Mucosa of gallbladder (tissue), 1 donor: ENCODE measurements at regions not wholly inside any gene's neighbourhood (a gene's known extent, or its start where the extent isn't known, plus 50 kb on each side); places are given as distances from the start of the nearest gene placed in this dataset.
A peak's percentile ranks its signal among the peaks of the same experiment; 100 is the strongest.
"Not testable (repeated sequence)": the region's sequence is repeated elsewhere in the genome, so short reads cannot be mapped to it uniquely, and the experiment has no call there.

ENCODE experiments used
- DNase-seq: peaks from one replicate; pipeline ENCODE4 v3.0.0-alpha.2; 2020; ENCODE audit warnings: low spot score
- donor health status: DM: no; HTN: no; CAD: no.

GRCh38 chr9:61330342-61331092 is 140.7 kb downstream of the SPATA31A7 start:
- DNase-seq = peak; percentile 9

GRCh38 chr9:61356936-61357335 is 167.1 kb downstream of the SPATA31A7 start:
- DNase-seq = not testable (repeated sequence)

- not testable (repeated sequence) for DNase-seq
These were observed 184.6 kb downstream of the SPATA31A7 start for GRCh38 chr9:61374390-61374789.

GRCh38 chr9:61376159-61376558 is 186.3 kb downstream of the SPATA31A7 start:
- not testable (repeated sequence) for DNase-seq

GRCh38 chr9:61386035-61386815 is 196.4 kb downstream of the SPATA31A7 start:
- DNase-seq = not testable (repeated sequence)

GRCh38 chr9:61386816-61387102 is 196.9 kb downstream of the SPATA31A7 start:
- DNase-seq = not testable (repeated sequence)

- not testable (repeated sequence) for DNase-seq
These were observed 212.9 kb downstream of the SPATA31A7 start for GRCh38 chr9:61402692-61403091.

- not testable (repeated sequence) for DNase-seq
These were observed 222.2 kb downstream of the SPATA31A7 start for GRCh38 chr9:61411933-61412605.

- not testable (repeated sequence) for DNase-seq
These were observed 222.9 kb downstream of the SPATA31A7 start for GRCh38 chr9:61412738-61413137.

GRCh38 chr9:61418174-61418573 is 228.3 kb downstream of the SPATA31A7 start:
- not testable (repeated sequence) for DNase-seq

- DNase-seq = not testable (repeated sequence)
These were observed 230.6 kb downstream of the SPATA31A7 start for GRCh38 chr9:61420267-61420958.

- not testable (repeated sequence) for DNase-seq
These were observed 257.4 kb downstream of the SPATA31A7 start for GRCh38 chr9:61447189-61447588.

- DNase-seq = not testable (repeated sequence)
These were observed 271.0 kb downstream of the SPATA31A7 start for GRCh38 chr9:61460860-61461259.
